Glutamatergic neuron (in vitro differentiated cells): ENCODE measurements at regions not wholly inside any gene's neighbourhood (a gene's known extent, or its start where the extent isn't known, plus 50 kb on each side); places are given as distances from the start of the nearest gene placed in this dataset.

Experiments used
- DNase-seq: peaks from one replicate; pipeline ENCODE4 v3.0.0; 2022
- H3K27ac Mint-ChIP-seq: one replicate; pipeline ENCODE4 v1.8.0; 2020; ENCODE audit warnings: mild to moderate bottlenecking, mixed read lengths, inconsistent platforms; ENCODE audit not compliant: unreplicated experiment
- H3K27me3 Mint-ChIP-seq: one replicate; pipeline ENCODE4 v1.8.0; 2020; ENCODE audit warnings: mild to moderate bottlenecking, moderate library complexity, mixed read lengths, inconsistent platforms; ENCODE audit not compliant: unreplicated experiment
- H3K36me3 Mint-ChIP-seq: one replicate; pipeline ENCODE4 v1.8.0; 2020; ENCODE audit warnings: mild to moderate bottlenecking, mixed read lengths, inconsistent platforms; ENCODE audit not compliant: unreplicated experiment
- H3K4me1 Mint-ChIP-seq: one replicate; pipeline ENCODE4 v1.8.0; 2020; ENCODE audit warnings: mild to moderate bottlenecking, low read depth, mixed read lengths, inconsistent platforms; ENCODE audit not compliant: unreplicated experiment
- H3K4me3 Mint-ChIP-seq: one replicate; pipeline ENCODE4 v1.8.0; 2020; ENCODE audit warnings: mild to moderate bottlenecking, mixed read lengths, inconsistent platforms; ENCODE audit not compliant: unreplicated experiment
- H3K9me3 Mint-ChIP-seq: one replicate; pipeline ENCODE4 v1.8.0; 2020; ENCODE audit warnings: mild to moderate bottlenecking, moderate library complexity, mixed read lengths, inconsistent platforms; ENCODE audit not compliant: unreplicated experiment
- CTCF ChIP-seq: fragments of 200-600 bp; sonication (generic); IDR thresholded peaks from one replicate; pipeline ENCODE4 v1.5.0; 2021; ENCODE audit not compliant: partially characterized antibody, unreplicated experiment

GRCh38 chr12:131363393-131363792 is 347.5 kb upstream of the SFSWAP start:
- peaks cover 6% of the 10 kb centered on the region for H3K27me3 Mint-ChIP-seq
- H3K27ac Mint-ChIP-seq: no peak overlapping the region
- no peaks in the 10 kb centered on the region for H3K4me1 Mint-ChIP-seq
- TF ChIP-seq CTCF: no peak
- no peaks in the 10 kb centered on the region for H3K9me3 Mint-ChIP-seq
- H3K4me3 Mint-ChIP-seq: no peak overlapping the region
- peaks cover 4% of the 10 kb centered on the region for H3K36me3 Mint-ChIP-seq
- no peak for DNase-seq

GRCh38 chr12:131363841-131364495 is 346.9 kb upstream of the SFSWAP start:
- no peak overlapping the region for H3K27ac Mint-ChIP-seq
- TF ChIP-seq CTCF: no peak
- peaks cover 6% of the 10 kb centered on the region for H3K27me3 Mint-ChIP-seq
- H3K4me3 Mint-ChIP-seq: no peak overlapping the region
- DNase-seq: no peak
- H3K36me3 Mint-ChIP-seq: peaks cover 4% of the 10 kb centered on the region
- no peaks in the 10 kb centered on the region for H3K4me1 Mint-ChIP-seq
- H3K9me3 Mint-ChIP-seq: no peaks in the 10 kb centered on the region

- H3K4me3 Mint-ChIP-seq: no peak overlapping the region
These were observed 345.7 kb upstream of the SFSWAP start for GRCh38 chr12:131364903-131365820.

GRCh38 chr12:131365821-131366260 is 345.0 kb upstream of the SFSWAP start:
- Mint-ChIP-seq H3K4me3 (no peak overlapping the region), H3K27me3 (peaks cover 9% of the 10 kb centered on the region), H3K36me3 (peaks cover 4% of the 10 kb centered on the region), H3K4me1 (no peaks in the 10 kb centered on the region), H3K27ac (no peak overlapping the region), H3K9me3 (peaks cover 1% of the 10 kb centered on the region)
- no peak for DNase-seq
- no peak for TF ChIP-seq CTCF

More at GRCh38 chr12:131364903-131365820, 345.7 kb upstream of the SFSWAP start:
- H3K27me3 Mint-ChIP-seq: peaks cover 9% of the 10 kb centered on the region
- DNase-seq: no peak
- H3K36me3 Mint-ChIP-seq: peaks cover 4% of the 10 kb centered on the region
- TF ChIP-seq CTCF: no peak
- no peak overlapping the region for H3K27ac Mint-ChIP-seq
- no peaks in the 10 kb centered on the region for H3K9me3 Mint-ChIP-seq
- no peaks in the 10 kb centered on the region for H3K4me1 Mint-ChIP-seq
